ENCODE measurements at regions not wholly inside any gene's neighbourhood (a gene's known extent, or its start where the extent isn't known, plus 50 kb on each side); places are given as distances from the start of the nearest gene placed in this dataset.

DNA sequence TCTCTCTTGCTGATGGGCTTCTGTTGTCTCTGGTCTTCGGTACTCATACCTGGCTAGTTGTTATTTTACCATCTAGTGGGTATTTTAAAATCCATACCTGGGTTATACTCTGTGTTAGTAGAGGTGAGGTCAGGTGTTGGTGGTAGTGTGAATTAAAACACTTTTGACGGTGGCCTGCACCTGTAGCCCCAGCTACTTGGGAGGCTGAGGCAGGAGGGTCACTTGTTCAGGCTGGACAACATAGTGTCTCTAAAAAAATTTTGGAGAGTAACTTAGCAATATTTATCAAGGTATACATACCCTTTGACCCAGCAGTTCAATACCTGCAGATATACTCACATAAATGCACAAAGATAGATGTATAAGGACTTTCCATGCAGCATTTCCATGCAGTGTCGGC is 55.4 kb downstream of the GSX1 start:
- DNase-seq, result no peak

DNA sequence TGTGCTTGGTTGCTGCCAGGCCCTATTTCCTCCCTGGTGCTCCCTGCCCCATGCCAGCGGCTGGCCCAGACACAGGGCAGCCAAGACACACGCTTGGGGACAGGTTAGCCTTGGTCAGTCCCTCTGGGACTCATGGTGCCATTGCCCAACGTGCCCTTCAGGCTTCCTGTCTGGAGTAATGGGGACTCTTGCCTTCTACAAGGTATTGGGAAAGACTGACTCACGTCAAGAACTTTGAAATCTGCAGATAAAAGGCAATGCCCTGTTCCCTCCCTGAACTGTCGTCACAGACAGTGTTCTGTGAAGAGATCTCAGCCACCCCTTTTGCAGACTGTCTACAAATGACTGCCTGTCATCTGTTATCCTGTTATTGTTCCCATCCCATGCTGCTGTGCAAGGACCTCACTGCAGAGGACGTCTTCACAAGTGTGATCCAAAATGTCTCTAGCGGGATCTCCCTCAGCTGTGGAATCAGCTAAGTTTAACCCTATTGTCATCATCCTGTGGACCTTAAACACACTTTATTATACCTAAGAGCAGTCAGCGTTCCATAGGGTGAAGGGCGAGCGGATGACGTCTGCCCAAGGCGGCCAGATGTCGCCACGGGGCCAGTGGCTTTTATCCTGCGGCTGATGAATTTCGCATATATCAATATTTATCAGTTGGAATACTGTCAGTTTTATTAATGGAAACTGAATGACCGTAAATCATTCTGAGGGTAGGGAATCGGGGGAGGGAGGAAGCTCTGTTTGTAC is 59.0 kb downstream of the GSX1 start:
- peak in 1 of 2 experiments; percentile 5 for DNase-seq

DNA sequence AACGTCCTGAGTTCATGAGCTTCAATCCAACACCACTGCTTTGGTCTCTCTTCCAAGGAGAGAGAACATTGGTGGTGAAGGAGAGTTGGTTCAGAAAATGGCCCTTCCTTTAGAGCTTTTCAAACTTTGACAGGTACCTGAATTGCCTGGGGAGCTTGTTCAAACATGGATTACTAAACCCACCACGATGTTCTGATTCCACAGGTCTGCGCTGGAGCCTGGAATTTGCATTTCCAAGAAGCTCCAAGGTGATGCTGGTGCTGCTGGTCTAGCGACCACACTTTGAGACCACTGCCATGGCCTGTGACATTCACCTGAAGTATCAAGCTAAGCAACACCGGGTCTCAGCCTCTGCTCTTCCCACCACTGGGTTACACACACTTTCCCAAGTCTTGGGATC is 60.2 kb downstream of the GSX1 start:
- no peak for DNase-seq

DNA sequence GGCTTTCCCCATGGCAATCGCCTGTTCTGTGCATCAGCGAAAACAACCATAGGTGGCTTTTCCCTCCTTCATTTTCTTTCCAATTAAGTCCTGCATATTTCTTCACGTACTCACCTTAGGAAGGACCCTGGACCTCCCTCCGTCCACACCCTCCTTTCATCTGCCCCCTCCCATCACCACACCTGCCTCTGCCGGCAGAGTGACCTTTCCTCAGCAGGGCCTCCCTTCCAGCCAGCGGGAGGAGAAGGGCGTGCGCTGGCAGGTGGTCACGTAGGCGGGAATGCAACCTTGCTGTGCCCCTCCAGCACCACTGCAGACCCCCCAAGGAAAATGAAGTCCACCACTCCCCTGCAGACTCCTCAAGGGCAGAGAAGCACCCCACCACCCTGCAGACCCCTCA is 61.1 kb downstream of the GSX1 start:
- DNase-seq, result no peak

DNA sequence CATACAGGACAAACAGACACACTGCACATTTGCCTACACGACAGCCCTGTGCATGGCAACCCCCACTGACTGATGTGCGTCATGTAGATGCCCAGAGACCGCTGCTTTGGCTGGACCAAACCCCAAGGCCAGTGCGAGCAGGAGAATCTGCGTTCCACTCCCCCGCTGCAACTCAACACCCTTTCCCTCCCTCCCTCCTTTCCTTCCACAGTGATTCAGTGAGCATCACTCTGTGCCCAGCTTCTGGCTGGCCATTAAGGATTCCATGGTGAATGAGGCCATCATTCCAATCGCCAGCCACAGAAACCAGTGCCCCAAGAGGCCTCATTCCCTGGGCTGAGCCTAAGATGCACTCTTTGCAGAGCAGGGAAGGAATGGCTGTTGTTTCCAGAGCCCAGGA is 61.6 kb downstream of the GSX1 start:
- DNase-seq, result no peak

DNA sequence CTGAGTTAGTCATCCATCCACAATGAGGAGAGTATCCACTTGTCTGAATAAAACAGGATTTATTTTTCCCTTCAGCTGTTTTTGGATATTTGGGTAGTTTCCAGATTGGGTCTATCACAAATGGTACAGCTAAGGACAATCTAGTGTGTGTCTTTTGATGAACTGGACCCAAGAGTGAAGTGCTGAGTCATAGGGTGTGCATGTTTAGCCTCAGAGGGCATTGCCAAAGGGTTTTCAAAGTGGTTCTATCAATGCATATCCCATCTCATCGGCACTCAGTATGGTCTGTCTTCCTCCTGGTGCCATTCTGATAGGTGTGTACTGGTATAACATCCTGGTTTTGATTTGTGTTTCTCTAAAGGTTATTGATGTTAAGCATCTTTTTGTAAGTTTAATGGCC is 62.3 kb downstream of the GSX1 start:
- no peak for DNase-seq

DNA sequence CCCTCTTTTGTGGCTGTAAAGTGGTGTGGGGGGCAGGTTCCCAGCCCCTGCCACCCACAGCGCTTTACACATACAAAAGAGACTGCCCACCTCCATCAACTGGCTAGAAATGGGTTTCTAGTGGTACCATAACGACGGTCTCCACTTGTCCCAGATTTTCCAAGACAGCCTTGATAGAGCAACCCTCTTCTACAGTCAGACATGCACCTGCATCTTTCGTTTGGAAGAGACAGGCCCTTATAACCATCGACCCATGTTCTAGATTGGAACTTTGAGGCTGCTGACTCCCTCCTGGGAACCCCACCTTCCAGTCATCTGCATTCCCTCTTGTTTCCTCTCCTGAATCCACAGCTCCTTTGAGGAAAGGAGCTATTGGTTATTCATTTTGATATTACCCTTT is 63.1 kb downstream of the GSX1 start:
- no peak for DNase-seq

DNA sequence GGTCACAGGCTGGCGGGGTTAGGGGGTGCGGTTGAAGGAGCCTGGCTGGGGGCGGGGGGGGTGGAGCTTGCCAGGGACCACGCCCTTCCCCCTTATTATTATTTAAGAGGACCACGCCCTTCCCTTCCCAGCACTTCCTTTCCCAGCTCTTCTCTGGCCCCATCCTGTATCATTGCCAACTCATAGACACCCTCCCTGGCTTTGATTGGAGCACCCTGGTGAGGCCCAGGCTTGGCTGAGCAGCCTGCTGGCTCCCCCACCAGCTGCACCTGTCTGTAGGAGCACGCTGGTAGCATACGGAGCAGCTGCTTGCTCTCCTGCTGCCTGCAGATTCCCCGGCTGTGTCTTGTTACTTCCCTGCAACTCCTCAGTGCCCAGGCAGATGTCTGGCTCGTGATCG is 62.5 kb upstream of the PDX1 start:
- peak; percentile 87 to 91 for DNase-seq

DNA sequence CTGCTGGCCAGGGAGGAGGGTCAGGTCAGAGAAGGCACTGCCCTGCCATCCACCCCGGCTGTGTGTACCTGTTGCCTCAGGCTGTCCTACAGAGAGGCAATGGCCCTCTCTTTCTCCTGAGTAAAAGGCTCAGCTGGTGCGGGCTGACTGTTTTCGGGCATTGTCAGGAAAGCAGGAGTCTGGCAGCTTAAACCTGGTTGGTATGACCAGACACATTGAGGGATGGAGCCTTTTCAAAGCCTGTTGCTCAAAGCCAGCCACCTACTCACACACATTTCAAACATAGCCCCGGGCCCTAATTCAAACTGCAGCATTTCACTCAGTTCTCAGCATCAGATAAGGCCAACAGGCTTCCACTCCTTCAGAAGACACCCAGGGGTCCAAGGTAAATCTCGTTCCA is 61.8 kb upstream of the PDX1 start:
- no peak for DNase-seq

DNA sequence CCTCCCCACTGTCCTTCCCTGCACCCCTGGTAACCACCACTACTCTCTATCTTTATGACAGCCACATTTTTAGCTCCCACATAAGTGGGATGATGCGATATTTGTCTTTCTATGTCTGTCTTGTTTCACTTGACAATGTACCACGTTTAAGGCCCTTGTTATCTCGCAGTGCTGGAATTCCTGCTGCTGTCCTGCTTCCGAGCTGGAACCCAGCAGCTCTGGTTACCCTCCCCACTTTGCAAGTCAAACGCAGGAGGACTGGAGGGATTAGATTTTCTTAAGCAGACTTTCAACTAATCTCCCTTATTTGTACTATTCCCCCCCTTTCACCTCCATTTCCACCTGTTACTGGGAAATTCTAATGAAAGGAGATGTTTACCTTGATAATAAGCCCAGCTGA is 59.1 kb upstream of the PDX1 start:
- DNase-seq, result no peak

DNA sequence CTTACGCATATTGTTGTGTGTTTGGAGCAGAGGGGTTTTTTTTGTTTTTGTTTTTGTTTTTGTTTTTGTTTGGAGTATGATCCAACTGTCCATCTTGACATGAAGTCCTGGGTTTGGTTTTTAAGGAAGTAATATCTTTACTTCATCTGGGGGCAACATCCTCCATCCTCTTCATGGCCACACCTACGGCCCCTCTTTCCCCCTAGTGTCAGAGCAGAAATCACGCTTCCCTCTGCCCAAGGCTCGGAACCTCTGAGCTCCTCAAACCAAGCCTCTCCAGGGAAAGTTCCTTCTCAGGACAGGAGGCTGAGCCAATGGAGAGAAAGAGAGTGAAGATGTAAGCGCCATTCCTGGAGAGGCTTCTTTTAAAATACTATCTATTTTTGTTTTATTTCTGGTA is 58.6 kb upstream of the PDX1 start:
- DNase-seq, result no peak

DNA sequence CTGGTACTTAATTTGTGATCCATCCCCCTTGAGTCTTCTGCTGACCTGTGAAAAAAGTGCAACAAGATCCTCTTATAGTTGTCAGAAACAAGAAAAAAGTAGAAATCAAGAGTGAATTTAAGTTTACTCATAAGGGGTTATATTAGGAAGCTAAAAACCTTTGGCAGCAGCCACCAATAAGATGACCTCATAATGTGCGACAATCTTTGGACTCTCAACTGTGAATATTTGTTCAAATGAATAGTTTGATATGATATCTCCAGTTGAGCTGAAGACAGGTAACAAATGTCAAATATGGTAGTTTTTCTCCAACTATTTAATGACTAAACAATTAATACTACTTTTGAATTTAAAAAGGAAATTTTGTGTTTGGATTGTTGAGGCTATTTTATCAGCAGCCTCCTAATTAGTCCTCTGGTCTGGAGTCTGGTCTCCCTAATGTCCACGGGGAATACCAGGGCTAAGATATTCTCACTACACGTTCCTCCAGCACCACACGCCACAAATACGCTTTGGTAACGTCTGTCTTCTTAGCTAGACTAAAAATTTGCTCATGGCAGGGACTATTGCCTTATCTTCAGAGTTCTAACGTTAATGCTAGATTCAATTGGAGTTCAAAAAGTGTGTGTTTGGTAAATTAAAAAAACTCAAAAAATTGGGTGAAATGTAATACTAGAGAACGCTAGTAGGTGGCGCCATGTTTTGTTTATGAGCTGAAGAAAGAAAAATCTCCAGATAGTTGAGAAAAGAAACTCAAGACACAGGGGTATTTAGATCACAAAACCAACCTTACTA is 51.0 kb upstream of the PDX1 start:
- no peak for DNase-seq

DNA sequence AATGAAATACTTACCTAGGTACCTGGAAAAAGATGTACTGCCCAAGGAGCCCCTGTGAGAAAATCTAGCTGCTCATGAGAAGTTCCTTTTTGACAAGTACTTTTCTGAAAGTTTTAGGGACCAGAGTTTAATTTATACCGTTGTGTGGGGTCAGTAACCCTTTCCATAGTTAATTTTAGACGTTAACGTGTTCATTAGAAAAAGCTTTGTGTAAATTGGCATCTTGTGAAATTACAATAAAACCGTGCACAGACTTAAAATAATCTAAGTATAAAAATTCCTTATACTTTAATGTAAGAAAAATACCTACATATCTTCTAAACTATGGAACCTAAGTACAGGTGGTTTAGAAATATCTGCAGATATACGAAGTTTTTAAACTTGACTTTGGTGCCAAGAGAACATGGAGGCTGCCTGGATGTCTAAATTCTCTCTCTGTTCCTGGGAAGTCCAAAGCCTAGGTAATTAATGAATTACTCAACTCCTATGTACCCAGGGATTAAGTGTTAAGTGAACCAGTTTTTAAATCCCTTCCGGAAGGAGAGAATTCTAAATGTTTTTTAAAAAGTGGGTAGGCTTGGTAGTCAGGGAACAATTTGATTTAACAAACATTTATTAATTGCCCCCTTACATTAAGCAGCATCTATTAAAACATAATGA is 50.2 kb upstream of the PDX1 start:
- no peak for DNase-seq
